Glomerular endothelial cell (primary cell): ENCODE measurements at regions not wholly inside any gene's neighbourhood (a gene's known extent, or its start where the extent isn't known, plus 50 kb on each side); places are given as distances from the start of the nearest gene placed in this dataset.
"Not testable (repeated sequence)": the region's sequence is repeated elsewhere in the genome, so short reads cannot be mapped to it uniquely, and the experiment has no call there.

Experiments used
- DNase-seq: peaks from one replicate; pipeline ENCODE4 v3.0.0-alpha.2; 2011; ENCODE audit warnings: low read depth, low spot score; ENCODE audit errors: extremely low read depth

DNA sequence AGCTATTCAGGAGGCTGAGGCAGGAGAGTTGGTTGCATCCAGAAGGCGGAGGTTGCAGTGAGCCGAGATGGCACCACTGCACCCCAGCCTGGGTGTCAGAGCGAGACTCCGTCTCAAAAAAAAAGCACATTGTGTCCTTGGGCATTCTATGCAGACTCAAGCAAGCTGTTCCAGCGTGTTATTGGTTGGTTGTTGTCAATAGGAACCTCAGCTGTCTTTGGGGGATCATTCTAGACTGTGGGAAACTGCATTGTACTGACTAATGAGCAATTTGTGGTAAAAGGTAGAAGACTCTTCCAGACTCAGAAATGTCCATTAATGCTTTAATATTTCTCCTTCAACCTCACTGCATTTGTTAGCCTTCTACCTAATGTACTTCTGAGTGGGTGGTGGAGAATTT is 379.5 kb upstream of the GRAMD2B start:
- DNase-seq: no peak

DNA sequence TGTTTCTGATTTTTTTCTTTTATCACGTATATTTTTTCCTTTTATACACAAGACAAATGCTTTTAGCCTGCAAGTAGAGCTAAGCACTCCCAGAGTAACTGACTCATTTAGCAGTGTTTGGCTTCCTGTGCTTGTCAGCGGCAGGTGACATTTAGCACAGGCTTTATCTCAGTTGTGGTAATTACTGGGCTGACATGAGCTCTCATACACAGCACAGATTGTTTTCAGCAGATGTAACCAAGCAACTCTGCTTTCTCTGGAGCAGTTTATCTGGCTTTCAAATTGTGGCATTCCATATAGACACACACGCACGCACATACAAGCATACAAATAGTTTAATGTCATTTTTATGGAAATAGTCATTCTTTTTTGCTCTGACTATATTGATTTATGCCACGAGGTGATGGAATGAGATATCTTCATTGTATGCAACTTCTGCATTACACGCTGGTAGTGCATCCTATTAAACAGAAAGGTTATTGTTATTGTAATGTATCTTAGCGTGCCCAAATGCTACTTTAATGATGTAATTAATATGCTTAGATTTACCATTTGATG is 379.0 kb upstream of the GRAMD2B start:
- no peak for DNase-seq

GRCh38 chr5:126044931-126045565 is 378.2 kb upstream of the GRAMD2B start:
- no peak for DNase-seq

DNA sequence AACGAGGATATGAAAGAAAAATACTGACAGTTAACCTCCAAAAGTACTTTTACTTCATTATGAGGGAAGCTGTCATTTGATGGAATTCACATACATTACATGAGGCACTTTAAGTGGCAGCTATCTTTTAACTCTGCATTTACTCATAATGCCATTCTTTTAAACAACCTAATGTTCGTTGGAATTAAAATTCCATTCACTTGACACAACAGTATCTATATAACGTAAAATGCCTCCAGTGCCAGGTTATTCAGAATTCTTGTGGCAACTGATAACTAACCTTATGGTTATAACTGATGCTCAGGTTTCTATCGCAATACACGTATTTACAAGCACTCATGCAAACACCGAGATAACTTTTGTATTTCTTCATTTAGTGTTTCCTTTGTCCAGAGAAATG is 376.9 kb upstream of the GRAMD2B start:
- DNase-seq: no peak

DNA sequence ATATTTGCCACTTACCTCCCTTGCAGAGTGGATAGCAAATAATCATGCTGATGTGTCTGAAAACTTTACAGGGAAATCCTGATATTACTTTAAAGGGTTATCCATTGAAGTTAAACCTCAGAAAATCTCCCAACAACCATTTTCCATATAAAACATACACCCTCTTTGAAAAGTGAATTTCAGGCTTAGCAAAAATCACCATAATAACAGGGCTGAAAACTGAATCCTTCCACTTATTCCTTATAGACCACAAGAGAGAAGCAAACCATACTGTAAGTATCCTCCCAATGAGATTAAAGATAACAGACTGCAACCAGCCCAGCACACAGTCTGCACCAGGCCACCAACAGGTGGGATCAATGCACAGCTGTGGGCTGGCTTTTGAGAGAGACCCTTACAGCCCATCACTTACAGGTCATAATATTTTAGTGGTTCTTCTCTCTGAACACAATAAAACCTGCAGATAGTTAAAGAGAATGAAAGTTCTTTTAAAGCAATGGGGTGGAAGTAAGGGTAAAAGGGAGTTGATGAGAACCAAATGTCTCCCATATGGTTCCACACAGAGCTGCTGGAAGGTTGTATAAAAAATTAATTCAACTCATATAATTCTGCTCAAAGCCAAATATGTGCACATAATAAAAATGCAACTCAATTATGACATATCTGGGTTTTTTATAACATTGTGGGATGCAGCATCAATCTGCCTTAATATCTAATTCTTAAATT is 376.2 kb upstream of the GRAMD2B start:
- DNase-seq: no peak

DNA sequence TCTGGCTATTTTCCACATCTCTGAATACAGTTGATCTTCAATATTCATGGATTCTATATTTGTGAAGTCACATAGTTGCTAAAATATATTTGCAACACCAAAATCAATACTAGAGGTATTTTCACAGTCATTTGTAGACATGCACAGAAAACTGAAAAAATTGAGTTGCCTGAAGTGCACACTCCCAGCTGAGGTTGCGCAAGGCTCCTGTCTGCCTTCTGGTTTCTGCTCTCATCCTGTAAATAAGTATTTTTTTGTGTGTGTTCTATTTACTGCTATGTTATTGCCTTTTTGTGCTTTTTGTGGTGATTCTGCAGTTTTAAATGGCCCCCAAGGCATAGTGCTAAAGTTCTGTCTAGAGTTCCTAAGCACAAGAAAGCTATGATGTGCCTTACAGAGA is 371.1 kb upstream of the GRAMD2B start:
- no peak for DNase-seq

DNA sequence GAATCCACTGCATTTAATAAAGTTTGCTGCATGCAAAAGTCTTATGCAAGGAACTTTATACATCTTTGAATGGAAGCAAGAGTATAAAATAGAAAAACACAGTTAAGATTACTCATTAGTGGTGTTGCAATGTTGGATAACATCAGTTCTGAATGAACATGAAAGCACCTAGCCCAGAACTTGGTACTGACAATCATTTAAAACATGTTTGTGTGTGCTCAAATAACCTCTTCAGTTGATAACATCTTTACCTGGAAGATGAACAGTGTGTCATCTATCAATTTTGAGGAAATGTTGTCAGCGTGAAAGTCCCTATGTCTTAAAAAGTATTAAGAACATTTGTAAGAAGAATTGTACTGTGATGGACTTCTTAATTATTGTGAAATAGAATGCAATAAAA is 370.4 kb upstream of the GRAMD2B start:
- DNase-seq: no peak

DNA sequence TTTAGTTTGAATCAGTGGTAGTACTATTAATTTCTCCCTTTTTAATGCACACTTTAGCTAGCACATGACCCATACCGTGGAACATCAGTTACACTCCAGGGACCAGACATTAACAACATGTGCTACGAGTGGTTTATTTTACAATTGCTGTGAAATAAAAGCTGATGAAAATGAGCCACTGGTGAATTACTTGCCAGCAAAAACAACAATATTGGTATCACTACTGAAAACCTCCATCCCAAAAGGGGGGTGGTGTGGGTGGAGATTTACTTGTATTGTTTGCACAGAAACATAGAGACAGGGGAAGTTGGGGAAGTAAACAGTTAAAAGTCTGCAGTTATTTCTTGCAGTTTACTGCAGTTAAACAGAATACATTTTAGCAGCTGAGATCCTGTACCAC is 369.6 kb upstream of the GRAMD2B start:
- DNase-seq: no peak

GRCh38 chr5:126054577-126055347 is 368.4 kb upstream of the GRAMD2B start:
- DNase-seq: no peak

DNA sequence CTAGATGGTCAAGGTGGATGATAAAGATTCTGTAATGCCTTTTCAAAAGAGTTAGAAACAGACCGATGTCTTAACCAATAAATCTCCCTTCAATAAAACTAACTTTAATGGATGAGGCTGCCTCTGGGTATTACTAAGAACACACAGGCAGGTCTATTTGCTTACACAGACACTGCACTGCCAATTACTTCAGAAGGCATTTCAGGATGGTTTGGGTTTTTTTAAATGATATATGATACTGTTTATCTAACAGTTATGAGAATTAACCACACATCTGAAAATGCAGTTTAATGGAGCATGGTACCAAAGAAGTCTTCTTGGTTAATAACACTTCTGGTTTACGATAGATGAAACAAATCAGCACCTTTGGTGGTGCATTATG is 367.9 kb upstream of the GRAMD2B start:
- no peak for DNase-seq

DNA sequence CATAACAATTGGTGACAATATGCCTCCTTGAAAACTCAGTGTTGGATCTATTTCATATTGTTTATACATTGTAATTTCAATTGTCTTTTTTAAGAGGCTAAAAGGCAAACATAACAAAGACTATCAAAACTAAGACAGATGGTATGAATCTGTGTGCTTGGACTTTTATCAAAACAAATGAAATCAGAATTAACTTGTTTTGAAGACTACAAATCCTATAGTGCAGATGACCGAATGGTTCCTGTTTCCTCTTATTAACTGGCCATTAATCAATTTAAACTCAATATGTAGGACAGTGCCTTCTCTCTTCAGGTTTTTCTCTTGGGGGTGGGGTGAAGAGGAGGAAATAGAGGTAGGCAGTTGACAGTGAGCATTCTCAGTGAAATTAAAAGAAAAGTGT is 366.9 kb upstream of the GRAMD2B start:
- no peak for DNase-seq

DNA sequence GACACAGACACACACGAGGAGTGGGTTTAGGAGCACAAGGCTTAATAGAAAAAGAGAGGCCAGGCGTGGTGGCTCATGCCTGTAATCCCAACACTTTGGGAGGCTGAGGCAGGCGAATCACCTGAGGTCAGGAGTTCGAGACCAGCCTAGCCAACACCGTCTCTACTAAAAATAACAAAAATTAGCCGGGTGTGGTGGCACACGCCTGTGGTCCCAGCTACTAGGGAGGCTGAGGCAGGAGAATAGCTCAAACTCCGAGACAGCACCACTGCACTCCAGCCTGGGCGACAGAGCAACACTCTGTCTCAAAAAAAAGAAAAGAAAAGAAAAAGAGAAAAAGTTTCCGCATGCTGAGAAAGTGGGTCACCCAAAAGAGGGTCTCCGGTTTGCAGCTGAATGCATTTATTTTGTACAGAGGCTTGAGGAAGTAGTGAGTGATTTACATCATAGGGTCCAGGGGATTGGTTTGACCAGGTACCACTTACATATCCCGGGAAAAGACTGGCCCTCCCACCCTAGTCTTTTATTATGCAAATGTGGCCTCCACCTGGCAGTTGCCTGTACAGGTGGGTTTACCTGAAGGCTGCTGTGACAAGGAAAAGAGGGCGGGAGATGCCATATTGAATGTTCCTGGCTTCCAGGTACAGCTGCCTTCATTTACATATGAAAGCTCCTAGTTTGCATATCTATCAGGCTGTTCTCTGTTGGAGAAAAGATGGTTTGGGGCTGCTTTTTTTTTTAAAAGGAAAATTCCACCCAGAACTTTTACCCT is 366.2 kb upstream of the GRAMD2B start:
- no peak for DNase-seq

GRCh38 chr5:126058392-126058791 is 364.8 kb upstream of the GRAMD2B start:
- DNase-seq: not testable (repeated sequence)

DNA sequence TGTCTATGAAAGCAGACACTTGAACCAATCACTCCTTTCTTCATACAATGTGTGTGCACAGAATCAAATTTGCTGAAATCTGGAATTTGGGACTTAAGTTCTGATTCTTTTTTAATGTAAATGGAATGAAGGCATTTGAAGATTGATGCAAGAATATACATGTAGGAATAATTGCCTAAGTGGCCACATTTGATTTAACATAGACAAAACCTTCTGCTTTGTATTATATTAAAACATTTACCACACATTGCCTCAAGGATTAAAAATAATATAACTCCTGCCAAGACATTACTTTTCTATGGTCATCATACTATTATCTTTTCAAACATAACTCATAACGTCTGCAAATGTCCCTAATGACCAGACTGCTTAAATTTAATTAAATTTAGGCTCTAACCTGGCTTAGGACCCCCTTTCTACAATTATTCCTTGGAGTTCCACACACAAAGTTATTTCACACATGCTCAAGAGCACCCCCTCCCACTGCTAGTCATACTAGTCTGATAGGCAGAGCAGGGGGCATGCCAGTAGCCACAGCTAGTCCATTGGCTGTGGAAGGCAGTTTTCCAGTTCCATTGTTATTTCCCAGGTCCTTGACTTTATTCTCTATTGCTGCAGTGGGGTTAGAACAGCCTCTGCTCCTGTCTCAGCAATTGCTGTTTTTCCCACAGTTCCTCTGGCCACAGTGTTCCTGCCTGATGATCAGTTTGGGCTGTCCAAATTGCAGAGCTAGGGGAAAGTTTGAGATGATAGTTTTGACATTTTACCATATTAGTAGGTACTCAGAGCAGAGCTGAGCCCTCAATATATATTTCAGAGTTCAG is 360.6 kb upstream of the GRAMD2B start:
- no peak for DNase-seq

GRCh38 chr5:126065061-126065460 is 358.1 kb upstream of the GRAMD2B start:
- DNase-seq: no peak

GRCh38 chr5:126066836-126067235 is 356.4 kb upstream of the GRAMD2B start:
- DNase-seq: no peak

- DNase-seq: no peak
Observed at GRCh38 chr5:126067404-126067803, 355.8 kb upstream of the GRAMD2B start.

GRCh38 chr5:126069329-126069728 is 353.9 kb upstream of the GRAMD2B start:
- DNase-seq: no peak

DNA sequence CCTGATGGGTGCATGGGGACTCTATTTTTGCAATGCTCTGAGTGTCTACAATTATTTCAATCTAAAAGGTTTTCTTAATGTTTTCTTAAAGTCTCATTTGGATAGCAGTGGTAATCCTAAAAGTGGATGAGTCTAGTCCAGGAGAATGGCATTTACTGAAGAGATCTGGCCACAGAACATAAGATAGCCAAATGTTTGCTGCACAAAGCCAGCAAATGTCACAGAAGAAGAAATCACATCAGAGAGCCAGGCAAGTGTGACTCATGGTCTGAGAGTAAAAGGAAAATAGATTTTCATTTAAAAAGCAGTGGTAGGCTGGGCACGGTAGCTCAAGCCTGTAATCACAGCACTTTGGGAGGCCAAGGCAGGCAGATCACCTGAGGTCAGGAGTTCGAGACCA is 352.7 kb upstream of the GRAMD2B start:
- no peak for DNase-seq

DNA sequence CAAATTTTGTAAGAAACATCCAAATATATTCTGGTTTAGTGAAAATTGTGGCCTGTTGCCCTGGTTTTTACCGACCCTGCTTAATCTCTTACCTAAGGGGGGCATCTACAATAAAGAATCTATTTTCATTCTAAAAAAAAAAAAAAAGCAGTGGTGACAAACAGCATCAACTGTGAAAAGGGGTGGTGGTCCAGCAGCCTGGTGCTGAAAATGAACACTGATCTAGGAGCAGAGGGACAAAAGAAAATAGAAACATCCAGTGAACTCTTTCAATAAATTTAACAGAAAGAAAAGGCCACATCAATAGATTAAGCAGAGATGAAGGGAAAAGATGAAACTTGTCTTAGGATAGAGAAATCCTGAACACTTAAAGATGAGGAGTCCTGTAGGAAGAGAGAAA is 348.7 kb upstream of the GRAMD2B start:
- no peak for DNase-seq
